Astrocyte (in vitro differentiated cells and primary cell): ENCODE measurements at regions not wholly inside any gene's neighbourhood (a gene's known extent, or its start where the extent isn't known, plus 50 kb on each side); places are given as distances from the start of the nearest gene placed in this dataset.

Experiments used
- DNase-seq: peaks from one replicate; pipeline ENCODE4 v3.0.0-alpha.2; 2010; ENCODE audit warnings: low read depth
- FAIRE-seq: peaks from 2 replicates; lab custom pipeline; 2011; peaks lifted over from hg19 to GRCh38; lab: Jason Lieb, UNC
- H2AFZ ChIP-seq: 2 replicates; pipeline ENCODE4 v1.6.0; 2012; ENCODE audit warnings: low read depth, low read length, inconsistent platforms
- H3K27ac ChIP-seq: 2 replicates; pipeline ENCODE4 v1.5.1; 2011; ENCODE audit warnings: low read depth, low read length, inconsistent platforms
- H3K27me3 ChIP-seq: 2 replicates; pipeline ENCODE4 v1.6.0; 2011; ENCODE audit warnings: low read length, inconsistent platforms; ENCODE audit not compliant: insufficient read depth
- H3K36me3 ChIP-seq: 2 replicates; pipeline ENCODE4 v1.5.1; 2011; ENCODE audit warnings: low read length, inconsistent platforms; ENCODE audit not compliant: insufficient read depth
- H3K4me1 ChIP-seq: 2 replicates; pipeline ENCODE4 v1.5.1; 2011; ENCODE audit warnings: low read length, inconsistent platforms; ENCODE audit not compliant: insufficient read depth
- H3K4me2 ChIP-seq: 2 replicates; pipeline ENCODE4 v1.6.0; 2012; ENCODE audit warnings: low read length, inconsistent platforms
- H3K4me3 ChIP-seq: 2 replicates; pipeline ENCODE4 v1.5.1; 2011; ENCODE audit warnings: low read depth, mild to moderate bottlenecking, low read length, inconsistent platforms; ENCODE audit not compliant: insufficient read depth
- H3K79me2 ChIP-seq: 2 replicates; pipeline ENCODE4 v1.6.0; 2012; ENCODE audit warnings: mild to moderate bottlenecking, low read length, inconsistent platforms; ENCODE audit not compliant: insufficient read depth
- H3K9ac ChIP-seq: 2 replicates; pipeline ENCODE4 v1.6.0; 2012; ENCODE audit warnings: mild to moderate bottlenecking, low read length, inconsistent platforms
- H3K9me3 ChIP-seq: 2 replicates; pipeline ENCODE4 v1.5.1; 2012; ENCODE audit warnings: low read depth, mild to moderate bottlenecking, low read length, inconsistent platforms; ENCODE audit not compliant: insufficient read depth
- H4K20me1 ChIP-seq: 2 replicates; pipeline ENCODE4 v1.6.0; 2012; ENCODE audit warnings: low read length, inconsistent platforms; ENCODE audit not compliant: insufficient read depth
- H3K27ac Mint-ChIP-seq: one replicate; pipeline ENCODE4 v1.8.0; 2021; ENCODE audit warnings: mild to moderate bottlenecking, mixed read lengths; ENCODE audit not compliant: unreplicated experiment
- H3K27me3 Mint-ChIP-seq: one replicate; pipeline ENCODE4 v1.8.0; 2021; ENCODE audit warnings: low read depth, mixed read lengths; ENCODE audit not compliant: unreplicated experiment
- H3K36me3 Mint-ChIP-seq: one replicate; pipeline ENCODE4 v1.8.0; 2021; ENCODE audit warnings: low read depth, mixed read lengths; ENCODE audit not compliant: unreplicated experiment
- H3K4me1 Mint-ChIP-seq: one replicate; pipeline ENCODE4 v1.8.0; 2021; ENCODE audit warnings: low read depth, mixed read lengths; ENCODE audit not compliant: unreplicated experiment
- H3K4me3 Mint-ChIP-seq: one replicate; pipeline ENCODE4 v1.8.0; 2021; ENCODE audit warnings: mild to moderate bottlenecking, moderate library complexity, mixed read lengths; ENCODE audit not compliant: unreplicated experiment
- H3K9me3 Mint-ChIP-seq: one replicate; pipeline ENCODE4 v1.8.0; 2021; ENCODE audit warnings: mild to moderate bottlenecking, mixed read lengths; ENCODE audit not compliant: unreplicated experiment
- EZH2 ChIP-seq: IDR thresholded peaks from 2 replicates; pipeline ENCODE4 v1.6.1; 2012; ENCODE audit warnings: mild to moderate bottlenecking, low read length, inconsistent platforms; ENCODE audit not compliant: insufficient read depth
- TF ChIP-seq, protein P1 (sequence below): IDR thresholded peaks from 2 replicates; pipeline ENCODE4 v1.5.1; 2011; ENCODE audit warnings: low read depth, mild to moderate bottlenecking, inconsistent platforms, low read length, moderate library complexity; ENCODE audit not compliant: insufficient read depth

DNA sequence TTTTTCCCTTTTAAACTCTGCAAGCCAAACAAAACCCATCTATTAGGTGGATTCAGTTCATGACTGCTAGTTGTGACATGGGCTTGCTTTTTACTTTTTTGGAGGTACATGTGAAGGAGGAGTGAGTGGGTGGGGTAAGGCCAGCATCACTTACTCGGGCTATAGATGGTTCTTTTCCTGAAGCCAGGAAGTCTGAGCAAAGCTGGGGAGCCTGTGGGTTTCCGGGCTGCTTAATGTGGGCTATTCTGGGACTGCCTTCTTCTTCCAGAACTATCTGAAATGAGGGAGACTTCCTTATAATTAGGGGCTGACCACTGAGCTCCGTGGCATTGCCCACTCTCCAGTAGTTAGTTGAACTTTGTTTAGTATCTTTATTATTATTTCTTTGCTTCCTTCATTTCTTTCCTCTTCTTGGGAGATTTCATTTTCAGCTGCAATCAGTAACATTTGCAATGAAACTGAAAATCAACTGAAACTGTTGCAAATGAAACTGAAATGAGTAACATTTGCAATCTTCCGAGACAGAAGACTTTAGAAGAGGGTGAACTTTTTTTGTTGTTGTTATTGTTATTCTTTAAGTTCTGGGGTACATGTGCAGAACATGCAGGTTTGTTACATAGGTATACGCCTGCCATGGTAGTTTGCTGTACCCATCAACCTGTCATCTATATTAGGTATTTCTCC, 204.9 kb downstream of the LRRC70 start:
- no peak for DNase-seq
- Histone ChIP-seq H3K4me2 (no peak overlapping the region), H3K79me2 (no peaks in the 10 kb centered on the region), H3K36me3 (no peaks in the 10 kb centered on the region), H3K27ac (no peak overlapping the region), H3K4me3 (no peak overlapping the region), H3K27me3 (no peaks in the 10 kb centered on the region), H4K20me1 (no peaks in the 10 kb centered on the region), H3K9me3 (no peaks in the 10 kb centered on the region), H3K9ac (no peak overlapping the region), H2AFZ (no peak overlapping the region), H3K4me1 (no peaks in the 10 kb centered on the region)
- Mint-ChIP-seq H3K9me3 (peaks cover 3% of the 10 kb centered on the region), H3K4me3 (no peak overlapping the region), H3K27me3 (no peaks in the 10 kb centered on the region), H3K4me1 (no peaks in the 10 kb centered on the region), H3K27ac (no peak overlapping the region), H3K36me3 (no peaks in the 10 kb centered on the region)
- TF ChIP-seq, protein P1, sequence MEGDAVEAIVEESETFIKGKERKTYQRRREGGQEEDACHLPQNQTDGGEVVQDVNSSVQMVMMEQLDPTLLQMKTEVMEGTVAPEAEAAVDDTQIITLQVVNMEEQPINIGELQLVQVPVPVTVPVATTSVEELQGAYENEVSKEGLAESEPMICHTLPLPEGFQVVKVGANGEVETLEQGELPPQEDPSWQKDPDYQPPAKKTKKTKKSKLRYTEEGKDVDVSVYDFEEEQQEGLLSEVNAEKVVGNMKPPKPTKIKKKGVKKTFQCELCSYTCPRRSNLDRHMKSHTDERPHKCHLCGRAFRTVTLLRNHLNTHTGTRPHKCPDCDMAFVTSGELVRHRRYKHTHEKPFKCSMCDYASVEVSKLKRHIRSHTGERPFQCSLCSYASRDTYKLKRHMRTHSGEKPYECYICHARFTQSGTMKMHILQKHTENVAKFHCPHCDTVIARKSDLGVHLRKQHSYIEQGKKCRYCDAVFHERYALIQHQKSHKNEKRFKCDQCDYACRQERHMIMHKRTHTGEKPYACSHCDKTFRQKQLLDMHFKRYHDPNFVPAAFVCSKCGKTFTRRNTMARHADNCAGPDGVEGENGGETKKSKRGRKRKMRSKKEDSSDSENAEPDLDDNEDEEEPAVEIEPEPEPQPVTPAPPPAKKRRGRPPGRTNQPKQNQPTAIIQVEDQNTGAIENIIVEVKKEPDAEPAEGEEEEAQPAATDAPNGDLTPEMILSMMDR: no peak
- no peak for TF ChIP-seq EZH2
- no peak for FAIRE-seq

DNA sequence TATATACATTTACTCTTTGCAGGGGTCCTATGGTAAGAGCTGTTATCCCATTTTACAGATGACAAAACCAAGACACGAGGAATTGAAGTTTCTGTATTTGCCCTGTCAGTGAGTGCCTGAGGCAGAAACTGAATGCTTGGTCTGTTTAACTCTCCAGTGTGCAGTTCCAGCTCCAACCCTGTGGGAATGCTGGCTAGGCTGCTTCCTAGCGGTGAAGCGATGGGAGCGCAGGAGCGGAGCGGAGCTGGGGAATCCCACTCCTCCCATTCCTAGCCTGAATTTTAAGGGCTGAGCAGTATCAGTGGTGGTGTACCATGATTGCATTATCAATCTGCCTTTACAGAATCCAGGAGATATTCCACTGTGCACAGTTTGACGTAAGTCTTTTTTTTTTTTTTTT, 202.3 kb downstream of the LRRC70 start:
- no peak for TF ChIP-seq EZH2
- TF ChIP-seq, protein P1: no peak
- no peak overlapping the region for H2AFZ ChIP-seq
- H3K27me3 ChIP-seq: no peaks in the 10 kb centered on the region
- Mint-ChIP-seq H3K9me3 (peaks cover 3% of the 10 kb centered on the region), H3K27me3 (no peaks in the 10 kb centered on the region), H3K36me3 (no peaks in the 10 kb centered on the region), H3K4me3 (no peak overlapping the region), H3K27ac (no peak overlapping the region), H3K4me1 (no peaks in the 10 kb centered on the region)
- H3K27ac ChIP-seq: no peak overlapping the region
- no peaks in the 10 kb centered on the region for H4K20me1 ChIP-seq
- H3K4me2 ChIP-seq: no peak overlapping the region
- no peaks in the 10 kb centered on the region for H3K4me1 ChIP-seq
- no peak overlapping the region for H3K9ac ChIP-seq
- H3K36me3 ChIP-seq: no peaks in the 10 kb centered on the region
- no peaks in the 10 kb centered on the region for H3K79me2 ChIP-seq
- H3K4me3 ChIP-seq: no peak overlapping the region
- no peaks in the 10 kb centered on the region for H3K9me3 ChIP-seq
- FAIRE-seq (no peak), DNase-seq (no peak)

DNA sequence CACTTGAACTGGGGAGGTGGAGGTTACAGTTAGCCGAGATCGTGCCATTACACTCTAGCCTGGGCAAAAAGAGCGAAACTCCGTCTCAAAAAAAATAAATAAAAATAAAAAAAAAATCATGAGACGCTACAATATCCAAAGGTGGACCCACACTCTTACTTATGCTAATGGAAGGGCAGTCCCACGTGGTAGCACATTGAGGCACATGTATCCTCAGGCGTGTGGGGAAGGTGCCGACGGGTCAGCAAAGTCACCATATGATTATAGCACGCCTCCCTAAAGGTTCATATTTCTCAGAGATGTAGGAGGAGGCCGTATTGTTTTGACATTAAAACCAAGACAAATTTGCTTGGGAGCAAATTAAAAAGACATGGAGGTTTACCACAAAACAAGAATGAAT, 201.6 kb downstream of the LRRC70 start:
- no peak overlapping the region for H3K27ac Mint-ChIP-seq
- Histone ChIP-seq H3K27me3 (no peaks in the 10 kb centered on the region), H4K20me1 (no peaks in the 10 kb centered on the region), H3K36me3 (no peaks in the 10 kb centered on the region), H3K4me3 (no peak overlapping the region), H3K4me1 (no peaks in the 10 kb centered on the region), H3K9me3 (no peaks in the 10 kb centered on the region), H2AFZ (no peak overlapping the region), H3K27ac (no peak overlapping the region), H3K79me2 (no peaks in the 10 kb centered on the region), H3K9ac (no peak overlapping the region), H3K4me2 (no peak overlapping the region)
- no peaks in the 10 kb centered on the region for H3K27me3 Mint-ChIP-seq
- no peaks in the 10 kb centered on the region for H3K4me1 Mint-ChIP-seq
- no peak overlapping the region for H3K4me3 Mint-ChIP-seq
- H3K36me3 Mint-ChIP-seq: no peaks in the 10 kb centered on the region
- no peak for TF ChIP-seq EZH2
- TF ChIP-seq, protein P1: no peak
- DNase-seq: no peak
- H3K9me3 Mint-ChIP-seq: peaks cover 3% of the 10 kb centered on the region
- FAIRE-seq: no peak
